GM12873 (cell line): ENCODE measurements at regions not wholly inside any gene's neighbourhood (a gene's known extent, or its start where the extent isn't known, plus 50 kb on each side); places are given as distances from the start of the nearest gene placed in this dataset.

ENCODE experiments used
- CTCF ChIP-seq: IDR thresholded peaks from 2 replicates; pipeline ENCODE4 v1.5.1; 2012; ENCODE audit warnings: low read depth, mild to moderate bottlenecking, moderate library complexity, low read length, control low read depth; ENCODE audit not compliant: insufficient read depth; ENCODE audit errors: missing control alignments

DNA sequence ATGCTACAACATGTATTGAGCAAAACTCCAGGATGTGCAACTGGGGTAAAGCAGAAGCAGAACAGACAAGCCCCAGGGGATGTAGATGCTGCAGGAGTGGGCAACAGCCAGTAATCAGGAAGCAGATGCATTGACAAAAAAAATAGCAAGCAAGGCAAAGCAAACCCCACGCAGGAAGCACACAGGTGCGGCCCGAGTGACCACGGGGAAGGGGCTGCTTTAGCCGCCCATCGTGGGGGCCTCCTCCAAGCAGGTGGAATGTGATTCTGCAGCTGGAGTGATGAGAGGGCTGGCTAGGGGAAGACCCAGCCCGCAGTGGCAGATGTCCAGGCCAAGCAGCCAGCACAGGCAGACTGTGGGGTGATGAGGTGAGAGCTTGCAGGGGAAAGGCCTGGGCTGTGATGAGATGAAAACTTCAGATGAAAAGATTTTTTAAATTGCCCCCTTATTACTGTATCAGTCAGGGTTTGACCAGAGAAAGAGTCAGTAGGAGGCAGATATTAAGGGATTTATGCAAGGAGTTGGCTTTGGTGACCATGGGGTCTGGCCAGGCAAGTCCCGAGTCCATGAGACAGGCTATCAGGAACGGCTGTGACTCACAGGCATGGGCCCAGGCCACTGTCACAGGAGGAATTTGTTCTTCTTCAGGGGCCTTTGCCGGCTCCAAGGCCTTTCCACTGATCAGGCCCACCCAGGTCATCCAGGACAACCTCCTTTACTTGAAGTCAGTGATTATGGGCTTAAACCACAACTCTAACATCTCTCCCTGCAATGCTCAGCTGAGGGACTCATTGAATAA lies 207.6 kb downstream of the ANKRD60 start:
- no peak for TF ChIP-seq CTCF

- no peak for TF ChIP-seq CTCF
Observed at GRCh38 chr20:58019850-58020625, 208.4 kb downstream of the ANKRD60 start.

- TF ChIP-seq CTCF = no peak
Observed at GRCh38 chr20:58019027-58019849, 209.2 kb downstream of the ANKRD60 start.

DNA sequence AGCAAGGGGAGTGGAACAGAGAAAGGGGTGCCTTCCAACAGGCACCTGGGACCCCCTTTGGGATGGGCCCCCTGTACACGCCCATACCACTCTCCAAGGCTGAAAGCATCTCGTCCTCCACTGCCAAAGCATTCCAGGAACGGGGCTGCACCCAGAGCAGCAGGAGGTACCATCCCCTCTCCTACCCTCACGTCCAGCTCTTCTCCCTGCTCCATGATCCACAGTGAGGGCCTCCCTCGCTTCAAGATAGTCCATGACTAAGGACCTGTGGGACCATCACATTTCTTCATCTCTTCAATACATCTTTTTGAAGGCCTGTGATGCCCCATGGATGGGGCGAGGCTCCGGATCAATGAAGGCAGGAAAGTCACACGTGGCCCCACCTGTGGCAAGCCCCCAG lies 209.9 kb downstream of the ANKRD60 start:
- no peak for TF ChIP-seq CTCF

- no peak for TF ChIP-seq CTCF
Observed at GRCh38 chr20:58017970-58018530, 210.4 kb downstream of the ANKRD60 start.

DNA sequence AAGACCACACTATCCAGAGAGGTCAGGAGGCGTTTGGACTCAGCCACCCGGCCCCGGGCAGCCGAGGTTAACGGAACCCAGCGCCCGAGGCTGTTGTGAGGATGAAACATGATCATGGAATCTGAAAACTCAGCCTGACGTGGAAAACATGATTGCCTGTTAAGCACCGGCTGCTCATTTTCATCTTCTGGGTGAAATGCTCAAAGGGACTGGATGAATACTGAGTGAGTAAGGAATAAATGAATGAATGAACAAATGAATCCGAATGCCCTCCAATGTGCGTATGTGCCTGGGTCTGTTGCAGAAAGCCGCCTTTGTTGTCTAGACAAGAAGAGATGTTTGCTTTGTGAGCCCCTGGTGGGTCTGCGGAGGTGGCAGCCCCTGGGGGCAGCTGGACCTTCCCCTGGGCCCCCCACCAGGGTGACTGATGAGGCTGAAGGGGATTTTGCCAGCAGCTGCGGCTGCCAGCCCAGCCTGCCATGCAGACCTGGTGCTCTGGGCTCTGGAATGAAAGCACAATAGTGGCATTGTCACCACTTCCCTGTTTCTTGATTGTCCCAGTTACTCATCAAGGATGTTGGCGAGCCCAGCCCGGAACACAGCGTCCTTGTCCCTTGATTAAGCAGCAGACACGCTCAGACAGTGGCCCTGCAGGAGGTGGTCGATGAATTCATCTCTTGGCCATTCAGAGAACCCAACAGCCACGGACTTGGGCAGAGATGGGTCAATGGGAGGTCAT lies 211.1 kb downstream of the ANKRD60 start:
- TF ChIP-seq CTCF = no peak
